DND-41 (cell line): ENCODE measurements at regions not wholly inside any gene's neighbourhood (a gene's known extent, or its start where the extent isn't known, plus 50 kb on each side); places are given as distances from the start of the nearest gene placed in this dataset.

ENCODE experiments used
- CTCF ChIP-seq: IDR thresholded peaks from 2 replicates; pipeline ENCODE4 v1.5.1; 2012; ENCODE audit warnings: borderline replicate concordance, low read length, moderate library complexity, mild to moderate bottlenecking; ENCODE audit not compliant: poor library complexity, severe bottlenecking; ENCODE audit errors: extremely low read depth
- EZH2 ChIP-seq: IDR thresholded peaks from 3 replicates; pipeline ENCODE4 v1.6.1; 2012; ENCODE audit warnings: borderline replicate concordance, low read depth, mild to moderate bottlenecking, moderate library complexity, low read length, inconsistent platforms; ENCODE audit not compliant: severe bottlenecking

GRCh38 chr9:129348890-129349664 is 171.0 kb upstream of the IER5L start:
- TF ChIP-seq EZH2 (no peak), CTCF (no peak)
